ENCODE measurements at regions not wholly inside any gene's neighbourhood (a gene's known extent, or its start where the extent isn't known, plus 50 kb on each side); places are given as distances from the start of the nearest gene placed in this dataset.
A peak's percentile ranks its signal among the peaks of the same experiment; 100 is the strongest.

- no peaks in the 10 kb centered on the region for H3K9me3 Mint-ChIP-seq
- H3K27me3 Mint-ChIP-seq: no peaks in the 10 kb centered on the region
- H3K27ac Mint-ChIP-seq: peak overlapping the region; percentile 32 to 85
- peaks cover 16 to 19% (median 17%) of the 10 kb centered on the region in 3 donors for H3K4me1 Mint-ChIP-seq
- peak overlapping the region in 2 of 3 donors; percentile 3 to 43 for H3K4me3 Mint-ChIP-seq
- no peak overlapping the region for H3K4me3 ChIP-seq (ENCODE audit: control insufficient read depth in 1 of 2, extremely low read depth in 1 of 2, low read length in 1 of 2)
- ChIA-PET POLR2A (no interaction called here), CTCF (interaction anchor here (1.0 to 4.7 kb wide), 2 partner anchors 655 to 727 kb away, joined by 3 to 24 read pairs; no protein-coding TSS in a partner anchor)
- peak overlapping the region; percentile 31 for H3K27ac ChIP-seq (ENCODE audit: low read length)
- no CpG with 5 or more reads among the region's 1 CpG for WGBS (ENCODE audit: insufficient coverage)
- H3K4me1 ChIP-seq (ENCODE audit: control insufficient read depth in 1 of 2, extremely low read depth in 1 of 2, insufficient read depth in 2 of 2, low read length in 2 of 2): peaks cover 8 to 16% of the 10 kb centered on the region in 2 experiments
- no peaks in the 10 kb centered on the region for H3K36me3 ChIP-seq (ENCODE audit: control insufficient read depth in 2 of 2, extremely low read depth in 1 of 2, insufficient read depth in 1 of 2, low read length in 1 of 2)
- no peaks in the 10 kb centered on the region for H3K27me3 ChIP-seq (replicated peaks in 1 of 2; ENCODE audit: control insufficient read depth in 2 of 2, extremely low read depth in 1 of 2, insufficient read depth in 2 of 2, low read length in 1 of 2)
- H3K36me3 Mint-ChIP-seq: no peaks in the 10 kb centered on the region
- DNase-seq (peak in 1 of 35 experiments; percentile 39), ATAC-seq (replicated peaks in 1 of 4) (peak in 2 of 4 experiments; percentile 35 to 53)
- H3K9me3 ChIP-seq: no peaks in the 10 kb centered on the region
Measured at GRCh38 chr3:177778633-177779032, 581.4 kb upstream of the TBL1XR1 start.

- 100% methylated on average over 1 of the region's 3 CpGs for WGBS (ENCODE audit: insufficient coverage)
- Mint-ChIP-seq H3K9me3 (no peaks in the 10 kb centered on the region), H3K36me3 (no peaks in the 10 kb centered on the region), H3K4me3 (no peak overlapping the region), H3K27ac (no peak overlapping the region), H3K27me3 (no peaks in the 10 kb centered on the region), H3K4me1 (peaks cover 26 to 29% (median 27%) of the 10 kb centered on the region in 3 donors)
- CTCF ChIA-PET: no interaction called here
- Histone ChIP-seq H3K4me3 (ENCODE audit: control insufficient read depth in 1 of 2, extremely low read depth in 1 of 2, low read length in 1 of 2) (no peak overlapping the region), H3K4me1 (ENCODE audit: control insufficient read depth in 1 of 2, extremely low read depth in 1 of 2, insufficient read depth in 2 of 2, low read length in 2 of 2) (peaks cover 8 to 16% of the 10 kb centered on the region in 2 experiments), H3K36me3 (ENCODE audit: control insufficient read depth in 2 of 2, extremely low read depth in 1 of 2, insufficient read depth in 1 of 2, low read length in 1 of 2) (no peaks in the 10 kb centered on the region), H3K27me3 (replicated peaks in 1 of 2; ENCODE audit: control insufficient read depth in 2 of 2, extremely low read depth in 1 of 2, insufficient read depth in 2 of 2, low read length in 1 of 2) (no peaks in the 10 kb centered on the region), H3K27ac (ENCODE audit: low read length) (no peak overlapping the region), H3K9me3 (no peaks in the 10 kb centered on the region)
- no peak for DNase-seq
- ATAC-seq (replicated peaks in 1 of 4): no peak
- POLR2A ChIA-PET: no interaction called here
Measured at GRCh38 chr3:177781686-177782161, 584.4 kb upstream of the TBL1XR1 start.

GRCh38 chr3:177783338-177783737 is 586.1 kb upstream of the TBL1XR1 start:
- peaks cover 5 to 11% of the 10 kb centered on the region in 2 experiments for H3K4me1 ChIP-seq (ENCODE audit: control insufficient read depth in 1 of 2, extremely low read depth in 1 of 2, insufficient read depth in 2 of 2, low read length in 2 of 2)
- no peak overlapping the region for H3K27ac ChIP-seq (ENCODE audit: low read length)
- Mint-ChIP-seq H3K4me3 (no peak overlapping the region), H3K4me1 (peaks cover 27 to 30% (median 29%) of the 10 kb centered on the region in 3 donors), H3K9me3 (no peaks in the 10 kb centered on the region), H3K27ac (no peak overlapping the region), H3K36me3 (no peaks in the 10 kb centered on the region), H3K27me3 (no peaks in the 10 kb centered on the region)
- POLR2A ChIA-PET: no interaction called here
- ATAC-seq (replicated peaks in 1 of 4): no peak
- no CpG with 5 or more reads among the region's 2 CpGs for WGBS (ENCODE audit: insufficient coverage)
- no peaks in the 10 kb centered on the region for H3K9me3 ChIP-seq
- no peaks in the 10 kb centered on the region for H3K36me3 ChIP-seq (ENCODE audit: control insufficient read depth in 2 of 2, extremely low read depth in 1 of 2, insufficient read depth in 1 of 2, low read length in 1 of 2)
- H3K4me3 ChIP-seq (ENCODE audit: control insufficient read depth in 1 of 2, extremely low read depth in 1 of 2, low read length in 1 of 2): no peak overlapping the region
- H3K27me3 ChIP-seq (replicated peaks in 1 of 2; ENCODE audit: control insufficient read depth in 2 of 2, extremely low read depth in 1 of 2, insufficient read depth in 2 of 2, low read length in 1 of 2): no peaks in the 10 kb centered on the region
- no peak for DNase-seq
- CTCF ChIA-PET: interaction anchor here in 1 of 2 donors (0.6 kb wide), 1 partner anchor 1788 kb away, joined by 4 read pairs; no protein-coding TSS in a partner anchor

GRCh38 chr3:177783767-177784166 is 586.5 kb upstream of the TBL1XR1 start:
- no peak for DNase-seq
- ChIA-PET CTCF (interaction anchor here in 1 of 2 donors (0.6 kb wide), 1 partner anchor 1787 kb away, joined by 4 read pairs; no protein-coding TSS in a partner anchor), POLR2A (no interaction called here)
- no peak for ATAC-seq (replicated peaks in 1 of 4)
- Histone ChIP-seq H3K27ac (ENCODE audit: low read length) (no peak overlapping the region), H3K27me3 (replicated peaks in 1 of 2; ENCODE audit: control insufficient read depth in 2 of 2, extremely low read depth in 1 of 2, insufficient read depth in 2 of 2, low read length in 1 of 2) (no peaks in the 10 kb centered on the region), H3K4me1 (ENCODE audit: control insufficient read depth in 1 of 2, extremely low read depth in 1 of 2, insufficient read depth in 2 of 2, low read length in 2 of 2) (peaks cover 2 to 8% of the 10 kb centered on the region in 2 experiments), H3K4me3 (ENCODE audit: control insufficient read depth in 1 of 2, extremely low read depth in 1 of 2, low read length in 1 of 2) (no peak overlapping the region), H3K9me3 (no peaks in the 10 kb centered on the region), H3K36me3 (ENCODE audit: control insufficient read depth in 2 of 2, extremely low read depth in 1 of 2, insufficient read depth in 1 of 2, low read length in 1 of 2) (no peaks in the 10 kb centered on the region)
- no peak overlapping the region for H3K27ac Mint-ChIP-seq
- no peaks in the 10 kb centered on the region for H3K9me3 Mint-ChIP-seq
- H3K4me3 Mint-ChIP-seq: no peak overlapping the region
- no CpG with 5 or more reads among the region's 5 CpGs for WGBS (ENCODE audit: insufficient coverage)
- H3K4me1 Mint-ChIP-seq: peaks cover 23 to 26% (median 24%) of the 10 kb centered on the region in 3 donors
- no peaks in the 10 kb centered on the region for H3K36me3 Mint-ChIP-seq
- no peaks in the 10 kb centered on the region for H3K27me3 Mint-ChIP-seq

GRCh38 chr3:177787279-177788041 is 590.2 kb upstream of the TBL1XR1 start:
- Histone ChIP-seq H3K27ac (ENCODE audit: low read length) (no peak overlapping the region), H3K9me3 (no peaks in the 10 kb centered on the region), H3K36me3 (ENCODE audit: control insufficient read depth in 2 of 2, extremely low read depth in 1 of 2, insufficient read depth in 1 of 2, low read length in 1 of 2) (no peaks in the 10 kb centered on the region), H3K27me3 (replicated peaks in 1 of 2; ENCODE audit: control insufficient read depth in 2 of 2, extremely low read depth in 1 of 2, insufficient read depth in 2 of 2, low read length in 1 of 2) (no peaks in the 10 kb centered on the region), H3K4me3 (ENCODE audit: control insufficient read depth in 1 of 2, extremely low read depth in 1 of 2, low read length in 1 of 2) (no peak overlapping the region), H3K4me1 (ENCODE audit: control insufficient read depth in 1 of 2, extremely low read depth in 1 of 2, insufficient read depth in 2 of 2, low read length in 2 of 2) (peaks cover 0 to 3% of the 10 kb centered on the region in 2 experiments)
- Mint-ChIP-seq H3K9me3 (peaks cover 0 to 2% (median 0%) of the 10 kb centered on the region in 3 donors), H3K36me3 (no peaks in the 10 kb centered on the region), H3K4me1 (peaks cover 19 to 24% (median 23%) of the 10 kb centered on the region in 3 donors), H3K27ac (no peak overlapping the region), H3K4me3 (no peak overlapping the region), H3K27me3 (no peaks in the 10 kb centered on the region)
- no CpG with 5 or more reads among the region's 5 CpGs for WGBS (ENCODE audit: insufficient coverage)
- POLR2A ChIA-PET: interaction anchor here in 1 of 2 donors (0.5 kb wide), 1 partner anchor 223 kb away, joined by 5 read pairs; no protein-coding TSS in a partner anchor
- DNase-seq (peak in 1 of 35 experiments; percentile 10), ATAC-seq (replicated peaks in 1 of 4) (no peak)
- CTCF ChIA-PET: no interaction called here

- no peaks in the 10 kb centered on the region for H3K27me3 ChIP-seq (replicated peaks in 1 of 2; ENCODE audit: control insufficient read depth in 2 of 2, extremely low read depth in 1 of 2, insufficient read depth in 2 of 2, low read length in 1 of 2)
- peaks cover 0 to 3% of the 10 kb centered on the region in 2 experiments for H3K4me1 ChIP-seq (ENCODE audit: control insufficient read depth in 1 of 2, extremely low read depth in 1 of 2, insufficient read depth in 2 of 2, low read length in 2 of 2)
- Mint-ChIP-seq H3K27ac (no peak overlapping the region), H3K27me3 (no peaks in the 10 kb centered on the region), H3K4me3 (no peak overlapping the region), H3K9me3 (peaks cover 0 to 3% (median 0%) of the 10 kb centered on the region in 3 donors), H3K36me3 (no peaks in the 10 kb centered on the region), H3K4me1 (peaks cover 19 to 24% (median 23%) of the 10 kb centered on the region in 3 donors)
- POLR2A ChIA-PET: no interaction called here
- CTCF ChIA-PET: interaction anchor here in 1 of 2 donors (0.5 kb wide), 1 partner anchor 536 kb away, joined by 3 read pairs; no protein-coding TSS in a partner anchor
- no peak for ATAC-seq (replicated peaks in 1 of 4)
- H3K4me3 ChIP-seq (ENCODE audit: control insufficient read depth in 1 of 2, extremely low read depth in 1 of 2, low read length in 1 of 2): no peak overlapping the region
- WGBS (ENCODE audit: insufficient coverage): no CpG with 5 or more reads among the region's 2 CpGs
- H3K9me3 ChIP-seq: no peaks in the 10 kb centered on the region
- no peak overlapping the region for H3K27ac ChIP-seq (ENCODE audit: low read length)
- DNase-seq: no peak
- H3K36me3 ChIP-seq (ENCODE audit: control insufficient read depth in 2 of 2, extremely low read depth in 1 of 2, insufficient read depth in 1 of 2, low read length in 1 of 2): no peaks in the 10 kb centered on the region
Measured at GRCh38 chr3:177789500-177789899, 592.2 kb upstream of the TBL1XR1 start.
